ENCODE measurements at regions not wholly inside any gene's neighbourhood (a gene's known extent, or its start where the extent isn't known, plus 50 kb on each side); places are given as distances from the start of the nearest gene placed in this dataset.

GRCh38 chr10:26621243-26621888 lies 76.1 kb upstream of the PDSS1 start:
- Histone ChIP-seq H3K4me3 (replicated peaks in 1 of 4; ENCODE audit: control extremely low read depth in 1 of 4, insufficient read depth in 1 of 4, low read depth in 3 of 4, low read length in 4 of 4) (no peak overlapping the region), H3K27me3 (ENCODE audit: control insufficient read depth, insufficient read depth, low read length) (no peaks in the 10 kb centered on the region), H3K4me1 (ENCODE audit: control insufficient read depth, extremely low read depth, insufficient read depth, low read length) (no peaks in the 10 kb centered on the region), H3K27ac (ENCODE audit: insufficient read depth, low read length) (no peak overlapping the region), H3K4me2 (ENCODE audit: extremely low read depth, insufficient read depth, low read length) (no peak overlapping the region), H3K9ac (ENCODE audit: insufficient read depth, low read length) (no peak overlapping the region), H4K20me1 (ENCODE audit: control insufficient read depth, extremely low read depth, insufficient read depth, low read length) (no peaks in the 10 kb centered on the region), H3K9me3 (ENCODE audit: control insufficient read depth, insufficient read depth, low read depth, low read length) (no peaks in the 10 kb centered on the region), H3K79me2 (ENCODE audit: control insufficient read depth, insufficient read depth, low read length) (no peaks in the 10 kb centered on the region), H3K36me3 (ENCODE audit: control insufficient read depth, insufficient read depth, low read length) (no peaks in the 10 kb centered on the region), H2AFZ (ENCODE audit: low read length) (no peak overlapping the region)
- TF ChIP-seq CTCF (conservative IDR thresholded peaks at IDR 0.05 in 1 of 2, IDR thresholded peaks at IDR 0.05 in 1 of 2; ENCODE audit: low read depth in 1 of 2, low read length in 2 of 2), result no peak
- TF ChIP-seq EZH2 (IDR thresholded peaks at IDR 0.05; ENCODE audit: low read length, missing control alignments), result no peak
- no peak for DNase-seq (ENCODE audit: low read depth in 2 of 2)

- Histone ChIP-seq H3K4me2 (ENCODE audit: extremely low read depth, insufficient read depth, low read length) (no peak overlapping the region), H3K27me3 (ENCODE audit: control insufficient read depth, insufficient read depth, low read length) (no peaks in the 10 kb centered on the region), H3K79me2 (ENCODE audit: control insufficient read depth, insufficient read depth, low read length) (no peaks in the 10 kb centered on the region), H3K4me3 (replicated peaks in 1 of 4; ENCODE audit: control extremely low read depth in 1 of 4, insufficient read depth in 1 of 4, low read depth in 3 of 4, low read length in 4 of 4) (peak overlapping the region in 1 of 4 experiments; percentile 20), H3K27ac (ENCODE audit: insufficient read depth, low read length) (no peak overlapping the region), H3K36me3 (ENCODE audit: control insufficient read depth, insufficient read depth, low read length) (no peaks in the 10 kb centered on the region), H4K20me1 (ENCODE audit: control insufficient read depth, extremely low read depth, insufficient read depth, low read length) (no peaks in the 10 kb centered on the region), H3K9ac (ENCODE audit: insufficient read depth, low read length) (no peak overlapping the region), H3K4me1 (ENCODE audit: control insufficient read depth, extremely low read depth, insufficient read depth, low read length) (no peaks in the 10 kb centered on the region), H3K9me3 (ENCODE audit: control insufficient read depth, insufficient read depth, low read depth, low read length) (no peaks in the 10 kb centered on the region), H2AFZ (ENCODE audit: low read length) (no peak overlapping the region)
- peak in 1 of 2 donors; percentile 8 for DNase-seq (ENCODE audit: low read depth in 2 of 2)
- no peak for TF ChIP-seq CTCF (conservative IDR thresholded peaks at IDR 0.05 in 1 of 2, IDR thresholded peaks at IDR 0.05 in 1 of 2; ENCODE audit: low read depth in 1 of 2, low read length in 2 of 2)
- TF ChIP-seq EZH2 (IDR thresholded peaks at IDR 0.05; ENCODE audit: low read length, missing control alignments), result no peak
Measured at GRCh38 chr10:26621889-26622711, 75.4 kb upstream of the PDSS1 start.

GRCh38 chr10:26622891-26623290 lies 74.6 kb upstream of the PDSS1 start:
- TF ChIP-seq CTCF (conservative IDR thresholded peaks at IDR 0.05 in 1 of 2, IDR thresholded peaks at IDR 0.05 in 1 of 2; ENCODE audit: low read depth in 1 of 2, low read length in 2 of 2) (no peak), EZH2 (IDR thresholded peaks at IDR 0.05; ENCODE audit: low read length, missing control alignments) (no peak)
- Histone ChIP-seq H2AFZ (ENCODE audit: low read length) (no peak overlapping the region), H3K27ac (ENCODE audit: insufficient read depth, low read length) (no peak overlapping the region), H3K27me3 (ENCODE audit: control insufficient read depth, insufficient read depth, low read length) (no peaks in the 10 kb centered on the region), H3K79me2 (ENCODE audit: control insufficient read depth, insufficient read depth, low read length) (no peaks in the 10 kb centered on the region), H3K4me1 (ENCODE audit: control insufficient read depth, extremely low read depth, insufficient read depth, low read length) (no peaks in the 10 kb centered on the region), H3K4me3 (replicated peaks in 1 of 4; ENCODE audit: control extremely low read depth in 1 of 4, insufficient read depth in 1 of 4, low read depth in 3 of 4, low read length in 4 of 4) (no peak overlapping the region), H3K36me3 (ENCODE audit: control insufficient read depth, insufficient read depth, low read length) (no peaks in the 10 kb centered on the region), H3K9ac (ENCODE audit: insufficient read depth, low read length) (no peak overlapping the region), H3K9me3 (ENCODE audit: control insufficient read depth, insufficient read depth, low read depth, low read length) (no peaks in the 10 kb centered on the region), H4K20me1 (ENCODE audit: control insufficient read depth, extremely low read depth, insufficient read depth, low read length) (no peaks in the 10 kb centered on the region), H3K4me2 (ENCODE audit: extremely low read depth, insufficient read depth, low read length) (no peak overlapping the region)
- DNase-seq (ENCODE audit: low read depth in 2 of 2), result no peak

Measured in fibroblast of lung (primary cell).